DMS79 treated with DMSO at 0.1 percent for 48 hours (cell line): ENCODE measurements at regions not wholly inside any gene's neighbourhood (a gene's known extent, or its start where the extent isn't known, plus 50 kb on each side); places are given as distances from the start of the nearest gene placed in this dataset.
A peak's percentile ranks its signal among the peaks of the same experiment; 100 is the strongest.
"Not testable (repeated sequence)": the region's sequence is repeated elsewhere in the genome, so short reads cannot be mapped to it uniquely, and the experiment has no call there.

ENCODE experiments used
- DNase-seq: peaks from one replicate; lab custom pipeline; 2025; lab: John Stamatoyannopoulos, UW

- no peak for DNase-seq
Observed at GRCh38 chr6:109255087-109255486, 127.2 kb downstream of the CD164 start.

- no peak for DNase-seq
Observed at GRCh38 chr6:109253366-109253765, 128.9 kb downstream of the CD164 start.

GRCh38 chr6:109252261-109253041, 129.8 kb downstream of the CD164 start:
- peak; percentile 20 for DNase-seq

- no peak for DNase-seq
Observed at GRCh38 chr6:109251839-109252238, 130.4 kb downstream of the CD164 start.

GRCh38 chr6:109250544-109251156, 131.6 kb downstream of the CD164 start:
- not testable (repeated sequence) for DNase-seq

- DNase-seq, result no peak
Observed at GRCh38 chr6:109243863-109244825, 138.1 kb downstream of the CD164 start.

GRCh38 chr6:109242925-109243324, 139.3 kb downstream of the CD164 start:
- no peak for DNase-seq

GRCh38 chr6:109242029-109242428, 140.2 kb downstream of the CD164 start:
- DNase-seq, result no peak

- no peak for DNase-seq
Observed at GRCh38 chr6:109241199-109241598, 141.1 kb downstream of the CD164 start.

- no peak for DNase-seq
Observed at GRCh38 chr6:109240370-109241084, 141.7 kb downstream of the CD164 start.

GRCh38 chr6:109239651-109240321, 142.5 kb downstream of the CD164 start:
- no peak for DNase-seq

GRCh38 chr6:109239160-109239559, 143.1 kb downstream of the CD164 start:
- no peak for DNase-seq

GRCh38 chr6:109238396-109238795, 143.1 kb downstream of the CEP57L1 start:
- DNase-seq, result no peak

- no peak for DNase-seq
Observed at GRCh38 chr6:109237986-109238329, 142.7 kb downstream of the CEP57L1 start.

- no peak for DNase-seq
Observed at GRCh38 chr6:109237077-109237985, 142.0 kb downstream of the CEP57L1 start.

GRCh38 chr6:109236115-109237076, 141.1 kb downstream of the CEP57L1 start:
- no peak for DNase-seq

GRCh38 chr6:109235481-109236038, 140.3 kb downstream of the CEP57L1 start:
- no peak for DNase-seq

- no peak for DNase-seq
Observed at GRCh38 chr6:109230453-109230852, 135.1 kb downstream of the CEP57L1 start.

- no peak for DNase-seq
Observed at GRCh38 chr6:109229536-109229935, 134.2 kb downstream of the CEP57L1 start.
